ENCODE measurements at regions not wholly inside any gene's neighbourhood (a gene's known extent, or its start where the extent isn't known, plus 50 kb on each side); places are given as distances from the start of the nearest gene placed in this dataset.
"Not testable (repeated sequence)": the region's sequence is repeated elsewhere in the genome, so short reads cannot be mapped to it uniquely, and the experiment has no call there.

DNA sequence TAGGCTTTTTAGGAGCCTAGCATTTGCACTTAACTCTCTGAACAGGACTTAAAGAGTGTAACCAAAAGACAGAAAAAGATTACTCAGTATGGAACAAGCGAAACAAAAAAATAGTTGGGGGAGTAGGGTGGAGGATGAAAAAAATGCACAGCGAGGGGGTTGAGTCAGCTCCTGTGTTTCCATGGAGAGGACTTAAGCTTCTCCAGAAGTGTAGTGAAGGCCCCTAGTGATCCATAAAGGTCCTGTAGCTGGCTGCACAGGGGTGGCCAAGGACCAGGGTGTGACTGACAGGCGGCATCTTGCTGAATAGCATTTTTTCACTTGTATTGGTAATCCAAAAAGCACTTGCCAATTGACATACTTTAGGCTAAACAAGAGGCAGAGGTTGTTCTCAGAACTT, 533.9 kb downstream of the RFPL4B start:
- ChIA-PET POLR2A (no interaction called here), CTCF (no interaction called here)
- no peaks in the 10 kb centered on the region for H3K9me3 ChIP-seq
- Mint-ChIP-seq H3K27ac (no peak overlapping the region), H3K36me3 (no peaks in the 10 kb centered on the region), H3K4me3 (no peak overlapping the region), H3K27me3 (no peaks in the 10 kb centered on the region), H3K4me1 (no peaks in the 10 kb centered on the region), H3K9me3 (peaks cover 0 to 2% (median 0%) of the 10 kb centered on the region in 3 donors)
- no peaks in the 10 kb centered on the region for H3K27me3 ChIP-seq (replicated peaks in 1 of 2; ENCODE audit: control insufficient read depth in 2 of 2, extremely low read depth in 1 of 2, insufficient read depth in 2 of 2, low read length in 1 of 2)
- no peak for ATAC-seq (replicated peaks in 1 of 4)
- H3K27ac ChIP-seq (ENCODE audit: low read length): no peak overlapping the region
- no peaks in the 10 kb centered on the region for H3K4me1 ChIP-seq (ENCODE audit: control insufficient read depth in 1 of 2, extremely low read depth in 1 of 2, insufficient read depth in 2 of 2, low read length in 2 of 2)
- no peaks in the 10 kb centered on the region for H3K36me3 ChIP-seq (ENCODE audit: control insufficient read depth in 2 of 2, extremely low read depth in 1 of 2, insufficient read depth in 1 of 2, low read length in 1 of 2)
- no peak overlapping the region for H3K4me3 ChIP-seq (ENCODE audit: control insufficient read depth in 1 of 2, extremely low read depth in 1 of 2, low read length in 1 of 2)
- WGBS (ENCODE audit: insufficient coverage): 100% methylated on average over 2 of the region's 3 CpGs
- no peak for DNase-seq

DNA sequence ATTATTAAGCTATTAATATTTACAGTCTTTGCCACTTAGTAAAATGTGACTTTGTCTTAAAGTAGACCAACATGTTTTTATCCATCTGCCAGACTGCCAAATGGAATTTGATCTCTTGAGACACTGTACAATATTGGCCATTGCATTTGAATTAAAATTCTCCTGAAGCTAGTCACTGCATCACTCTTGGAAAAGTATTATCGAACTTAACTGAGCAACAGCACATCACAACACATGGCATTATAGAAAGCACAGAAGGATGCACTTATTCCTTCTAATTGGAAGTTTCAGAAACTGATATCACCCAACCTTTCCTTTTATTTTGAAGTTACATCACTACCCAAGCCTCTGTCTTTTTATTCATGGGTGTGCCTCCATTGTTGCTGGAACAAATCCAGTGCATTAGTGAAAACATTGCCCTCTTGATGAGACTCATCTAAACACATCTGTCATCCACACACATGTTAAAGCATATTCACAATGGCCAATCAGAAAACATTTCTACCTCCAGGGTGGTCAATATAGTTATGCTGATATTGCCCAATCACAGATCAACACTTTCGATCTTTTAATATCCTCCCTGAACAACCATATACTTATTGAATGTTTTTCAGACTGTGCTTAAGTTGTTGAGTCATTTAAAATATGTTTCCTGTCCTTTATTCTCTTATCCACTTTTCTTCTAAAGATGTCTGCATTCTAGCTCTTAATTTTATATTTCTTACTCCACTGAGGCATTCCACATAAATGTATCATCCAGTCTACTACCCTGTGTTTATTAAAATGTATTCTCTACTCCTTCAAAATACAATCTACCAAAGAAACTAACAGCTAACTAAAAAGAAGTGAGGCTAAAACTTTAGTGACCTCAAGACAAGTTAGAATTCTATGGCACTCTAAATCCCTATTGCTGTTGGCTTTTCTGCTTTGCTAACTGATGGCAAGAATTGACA, 535.0 kb downstream of the RFPL4B start:
- POLR2A ChIA-PET: no interaction called here
- Mint-ChIP-seq H3K9me3 (peaks cover 0 to 2% (median 0%) of the 10 kb centered on the region in 3 donors), H3K27ac (no peak overlapping the region), H3K4me1 (no peaks in the 10 kb centered on the region), H3K36me3 (no peaks in the 10 kb centered on the region), H3K27me3 (no peaks in the 10 kb centered on the region), H3K4me3 (no peak overlapping the region)
- DNase-seq: no peak
- no peak overlapping the region for H3K27ac ChIP-seq (ENCODE audit: low read length)
- H3K36me3 ChIP-seq (ENCODE audit: control insufficient read depth in 2 of 2, extremely low read depth in 1 of 2, insufficient read depth in 1 of 2, low read length in 1 of 2): no peaks in the 10 kb centered on the region
- H3K9me3 ChIP-seq: no peaks in the 10 kb centered on the region
- H3K27me3 ChIP-seq (replicated peaks in 1 of 2; ENCODE audit: control insufficient read depth in 2 of 2, extremely low read depth in 1 of 2, insufficient read depth in 2 of 2, low read length in 1 of 2): no peaks in the 10 kb centered on the region
- no peak overlapping the region for H3K4me3 ChIP-seq (ENCODE audit: control insufficient read depth in 1 of 2, extremely low read depth in 1 of 2, low read length in 1 of 2)
- ATAC-seq (replicated peaks in 1 of 4): no peak
- CTCF ChIA-PET: no interaction called here
- no peaks in the 10 kb centered on the region for H3K4me1 ChIP-seq (ENCODE audit: control insufficient read depth in 1 of 2, extremely low read depth in 1 of 2, insufficient read depth in 2 of 2, low read length in 2 of 2)
- no CpG with 5 or more reads among the region's 2 CpGs for WGBS (ENCODE audit: insufficient coverage)

DNA sequence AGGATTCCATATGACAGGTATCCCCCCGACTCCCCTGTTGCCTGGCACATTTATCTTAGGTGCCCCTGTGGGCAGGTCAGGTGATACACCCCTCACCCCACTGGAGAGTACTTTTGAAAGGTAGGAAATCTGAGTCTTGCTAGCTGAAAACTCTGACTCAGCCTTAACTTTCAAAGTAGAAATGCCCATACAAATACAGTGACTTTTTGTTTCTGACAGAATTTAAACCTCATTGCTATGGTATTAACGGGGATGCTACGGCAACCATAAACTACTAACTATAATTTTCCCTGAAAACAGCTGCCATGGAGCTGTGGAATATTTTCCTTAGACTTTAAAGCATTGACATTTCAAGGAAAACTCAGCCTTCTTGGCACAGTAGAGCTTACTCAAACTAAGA, 536.0 kb downstream of the RFPL4B start:
- CTCF ChIA-PET: no interaction called here

DNA sequence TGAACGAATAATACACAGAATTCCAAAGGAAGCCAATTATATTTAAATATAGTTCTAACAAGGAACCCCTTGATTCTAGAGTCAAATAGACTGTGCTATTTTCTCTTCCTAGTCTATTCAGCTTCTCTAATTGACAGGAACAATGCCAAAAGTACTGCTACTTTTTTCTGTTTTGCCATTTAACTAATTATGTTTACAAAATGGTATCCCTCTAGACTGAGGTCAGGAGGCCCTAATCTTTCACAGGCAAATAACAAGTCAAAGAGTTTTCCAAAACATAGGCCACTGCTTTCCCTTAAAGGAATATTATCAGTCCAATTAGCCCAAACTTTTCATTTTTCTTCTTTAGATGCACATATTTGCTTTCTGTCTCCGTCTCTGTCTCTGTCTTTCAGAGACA, 539.3 kb downstream of the RFPL4B start:
- ATAC-seq (replicated peaks in 1 of 4) (no peak), DNase-seq (no peak)
- Mint-ChIP-seq H3K4me1 (no peaks in the 10 kb centered on the region), H3K27me3 (no peaks in the 10 kb centered on the region), H3K27ac (no peak overlapping the region), H3K9me3 (peaks cover 0 to 3% (median 2%) of the 10 kb centered on the region in 3 donors), H3K4me3 (no peak overlapping the region), H3K36me3 (no peaks in the 10 kb centered on the region)
- ChIA-PET CTCF (no interaction called here), POLR2A (no interaction called here)
- H3K4me1 ChIP-seq (ENCODE audit: control insufficient read depth in 1 of 2, extremely low read depth in 1 of 2, insufficient read depth in 2 of 2, low read length in 2 of 2): no peaks in the 10 kb centered on the region
- no peaks in the 10 kb centered on the region for H3K9me3 ChIP-seq
- no peaks in the 10 kb centered on the region for H3K36me3 ChIP-seq (ENCODE audit: control insufficient read depth in 2 of 2, extremely low read depth in 1 of 2, insufficient read depth in 1 of 2, low read length in 1 of 2)
- H3K27me3 ChIP-seq (replicated peaks in 1 of 2; ENCODE audit: control insufficient read depth in 2 of 2, extremely low read depth in 1 of 2, insufficient read depth in 2 of 2, low read length in 1 of 2): no peaks in the 10 kb centered on the region
- H3K27ac ChIP-seq (ENCODE audit: low read length): no peak overlapping the region
- WGBS (ENCODE audit: insufficient coverage): no CpG with 5 or more reads among the region's 2 CpGs
- no peak overlapping the region for H3K4me3 ChIP-seq (ENCODE audit: control insufficient read depth in 1 of 2, extremely low read depth in 1 of 2, low read length in 1 of 2)

More for the DNA sequence above, 536.0 kb downstream of the RFPL4B start:
- Mint-ChIP-seq H3K27ac (no peak overlapping the region), H3K4me1 (no peaks in the 10 kb centered on the region), H3K4me3 (no peak overlapping the region), H3K36me3 (no peaks in the 10 kb centered on the region), H3K9me3 (peaks cover 0 to 3% (median 2%) of the 10 kb centered on the region in 3 donors), H3K27me3 (no peaks in the 10 kb centered on the region)
- WGBS (ENCODE audit: insufficient coverage): no CpG with 5 or more reads among the region's 3 CpGs
- DNase-seq (no peak), ATAC-seq (replicated peaks in 1 of 4) (no peak)
- Histone ChIP-seq H3K27ac (ENCODE audit: low read length) (no peak overlapping the region), H3K4me1 (ENCODE audit: control insufficient read depth in 1 of 2, extremely low read depth in 1 of 2, insufficient read depth in 2 of 2, low read length in 2 of 2) (no peaks in the 10 kb centered on the region), H3K9me3 (no peaks in the 10 kb centered on the region), H3K4me3 (ENCODE audit: control insufficient read depth in 1 of 2, extremely low read depth in 1 of 2, low read length in 1 of 2) (no peak overlapping the region), H3K27me3 (replicated peaks in 1 of 2; ENCODE audit: control insufficient read depth in 2 of 2, extremely low read depth in 1 of 2, insufficient read depth in 2 of 2, low read length in 1 of 2) (no peaks in the 10 kb centered on the region), H3K36me3 (ENCODE audit: control insufficient read depth in 2 of 2, extremely low read depth in 1 of 2, insufficient read depth in 1 of 2, low read length in 1 of 2) (no peaks in the 10 kb centered on the region)
- POLR2A ChIA-PET: no interaction called here

DNA sequence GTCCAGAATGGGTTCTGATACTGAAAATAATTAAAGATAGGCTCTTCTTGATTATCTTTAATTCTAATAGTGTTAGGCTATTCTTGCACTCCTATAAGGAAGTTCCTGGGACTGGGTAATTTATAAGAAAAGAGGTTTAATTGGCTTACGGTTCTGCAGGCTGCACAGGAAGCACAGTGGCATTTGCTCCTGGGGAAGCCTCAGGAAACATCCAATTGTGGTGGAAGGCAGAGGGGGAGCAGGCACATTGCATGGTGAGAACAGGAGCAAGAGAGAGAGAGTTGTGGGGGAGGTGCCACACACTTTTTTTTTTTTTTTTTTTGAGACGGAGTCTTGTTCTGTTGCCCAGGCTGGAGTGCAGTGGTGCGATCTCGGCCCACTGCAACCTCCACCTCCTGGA, 540.3 kb downstream of the RFPL4B start:
- H3K4me1 ChIP-seq (ENCODE audit: control insufficient read depth in 1 of 2, extremely low read depth in 1 of 2, insufficient read depth in 2 of 2, low read length in 2 of 2); H3K27me3 ChIP-seq (replicated peaks in 1 of 2; ENCODE audit: control insufficient read depth in 2 of 2, extremely low read depth in 1 of 2, insufficient read depth in 2 of 2, low read length in 1 of 2); DNase-seq; H3K9me3 Mint-ChIP-seq; ATAC-seq (replicated peaks in 1 of 4); H3K27ac Mint-ChIP-seq; H3K4me1 Mint-ChIP-seq; H3K9me3 ChIP-seq; H3K36me3 ChIP-seq (ENCODE audit: control insufficient read depth in 2 of 2, extremely low read depth in 1 of 2, insufficient read depth in 1 of 2, low read length in 1 of 2); POLR2A ChIA-PET; H3K27me3 Mint-ChIP-seq; H3K36me3 Mint-ChIP-seq; CTCF ChIA-PET; H3K4me3 Mint-ChIP-seq; H3K4me3 ChIP-seq (ENCODE audit: control insufficient read depth in 1 of 2, extremely low read depth in 1 of 2, low read length in 1 of 2); H3K27ac ChIP-seq (ENCODE audit: low read length): not testable (repeated sequence)
- WGBS (ENCODE audit: insufficient coverage): 71% methylated on average over 1 of the region's 4 CpGs

DNA sequence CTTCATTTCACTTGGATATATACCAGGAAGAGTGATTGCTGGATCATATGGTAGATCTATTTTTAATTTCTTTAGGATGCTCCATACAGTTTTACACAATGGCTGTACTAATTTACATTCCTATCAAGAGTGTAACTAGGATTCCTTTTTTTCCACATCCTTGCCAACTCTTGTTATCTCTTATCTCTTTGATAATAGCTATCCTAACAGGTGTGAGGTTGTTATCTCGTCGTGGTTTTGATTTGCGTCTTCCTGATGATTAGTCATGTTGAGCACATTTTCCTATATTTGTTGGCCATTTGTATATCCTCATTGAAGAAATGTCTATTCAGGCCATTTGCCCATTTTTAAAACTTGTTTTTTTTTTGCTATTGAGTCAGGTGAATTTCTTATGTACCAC, 552.4 kb downstream of the RFPL4B start:
- Histone ChIP-seq H3K4me1 (ENCODE audit: control insufficient read depth in 1 of 2, extremely low read depth in 1 of 2, insufficient read depth in 2 of 2, low read length in 2 of 2) (peaks cover 0 to 2% of the 10 kb centered on the region in 2 experiments), H3K27ac (ENCODE audit: low read length) (no peak overlapping the region), H3K27me3 (replicated peaks in 1 of 2; ENCODE audit: control insufficient read depth in 2 of 2, extremely low read depth in 1 of 2, insufficient read depth in 2 of 2, low read length in 1 of 2) (no peaks in the 10 kb centered on the region), H3K4me3 (ENCODE audit: control insufficient read depth in 1 of 2, extremely low read depth in 1 of 2, low read length in 1 of 2) (no peak overlapping the region), H3K36me3 (ENCODE audit: control insufficient read depth in 2 of 2, extremely low read depth in 1 of 2, insufficient read depth in 1 of 2, low read length in 1 of 2) (no peaks in the 10 kb centered on the region), H3K9me3 (no peaks in the 10 kb centered on the region)
- H3K4me3 Mint-ChIP-seq: no peak overlapping the region
- DNase-seq (no peak), ATAC-seq (replicated peaks in 1 of 4) (no peak)
- no peaks in the 10 kb centered on the region for H3K4me1 Mint-ChIP-seq
- H3K36me3 Mint-ChIP-seq: no peaks in the 10 kb centered on the region
- no peak overlapping the region for H3K27ac Mint-ChIP-seq
- CTCF ChIA-PET: no interaction called here
- no peaks in the 10 kb centered on the region for H3K27me3 Mint-ChIP-seq
- peaks cover 9 to 32% (median 11%) of the 10 kb centered on the region in 3 donors for H3K9me3 Mint-ChIP-seq
- no CpG with 5 or more reads among the region's 3 CpGs for WGBS (ENCODE audit: insufficient coverage)
- POLR2A ChIA-PET: no interaction called here
